Hindlimb muscle (tissue), 1 donor: ENCODE measurements at regions not wholly inside any gene's neighbourhood (a gene's known extent, or its start where the extent isn't known, plus 50 kb on each side); places are given as distances from the start of the nearest gene placed in this dataset.
"Not testable (repeated sequence)": the region's sequence is repeated elsewhere in the genome, so short reads cannot be mapped to it uniquely, and the experiment has no call there.

Experiments used
- DNase-seq: peaks from one replicate; pipeline ENCODE4 v3.0.0-alpha.2; 2013

GRCh38 chr3:137463131-137463530 is 301.0 kb upstream of the SOX14 start:
- DNase-seq = no peak

- DNase-seq = no peak
Measured at GRCh38 chr3:137464341-137464740, 299.8 kb upstream of the SOX14 start.

- DNase-seq = no peak
Measured at GRCh38 chr3:137468446-137468845, 295.7 kb upstream of the SOX14 start.

GRCh38 chr3:137469263-137469662 is 294.9 kb upstream of the SOX14 start:
- DNase-seq = no peak

GRCh38 chr3:137471130-137471529 is 293.0 kb upstream of the SOX14 start:
- DNase-seq = no peak

- no peak for DNase-seq
Measured at GRCh38 chr3:137471558-137472204, 292.4 kb upstream of the SOX14 start.

GRCh38 chr3:137477614-137478013 is 286.5 kb upstream of the SOX14 start:
- DNase-seq = no peak

GRCh38 chr3:137509354-137510045 is 254.6 kb upstream of the SOX14 start:
- DNase-seq = peak; percentile 2

- no peak for DNase-seq
Measured at GRCh38 chr3:137511655-137512054, 252.5 kb upstream of the SOX14 start.

- no peak for DNase-seq
Measured at GRCh38 chr3:137514853-137515252, 249.3 kb upstream of the SOX14 start.

- DNase-seq = no peak
Measured at GRCh38 chr3:137519602-137520001, 244.5 kb upstream of the SOX14 start.

GRCh38 chr3:137524751-137525150 is 239.4 kb upstream of the SOX14 start:
- DNase-seq = no peak

- DNase-seq = no peak
Measured at GRCh38 chr3:137525471-137525870, 238.6 kb upstream of the SOX14 start.

- no peak for DNase-seq
Measured at GRCh38 chr3:137542049-137542448, 222.1 kb upstream of the SOX14 start.

- DNase-seq = no peak
Measured at GRCh38 chr3:137554242-137554641, 209.9 kb upstream of the SOX14 start.

- DNase-seq = no peak
Measured at GRCh38 chr3:137568880-137569279, 195.2 kb upstream of the SOX14 start.

- no peak for DNase-seq
Measured at GRCh38 chr3:137572931-137573330, 191.2 kb upstream of the SOX14 start.

- no peak for DNase-seq
Measured at GRCh38 chr3:137582484-137582883, 181.6 kb upstream of the SOX14 start.

- no peak for DNase-seq
Measured at GRCh38 chr3:137583256-137583655, 180.9 kb upstream of the SOX14 start.

- no peak for DNase-seq
Measured at GRCh38 chr3:137588871-137589270, 175.2 kb upstream of the SOX14 start.

- DNase-seq = not testable (repeated sequence)
Measured at GRCh38 chr3:137595415-137595814, 168.7 kb upstream of the SOX14 start.

GRCh38 chr3:137610723-137611122 is 153.4 kb upstream of the SOX14 start:
- DNase-seq = no peak

GRCh38 chr3:137612291-137612690 is 151.8 kb upstream of the SOX14 start:
- peak; percentile 47 for DNase-seq

GRCh38 chr3:137615659-137616418 is 148.3 kb upstream of the SOX14 start:
- DNase-seq = no peak
